Right cardiac atrium (tissue), 5 donors: ENCODE measurements at regions not wholly inside any gene's neighbourhood (a gene's known extent, or its start where the extent isn't known, plus 50 kb on each side); places are given as distances from the start of the nearest gene placed in this dataset.
"Not testable (repeated sequence)": the region's sequence is repeated elsewhere in the genome, so short reads cannot be mapped to it uniquely, and the experiment has no call there.

Source experiments
- ATAC-seq, 2 donors: fragments of 200-7000 bp; cut with Tn5 transposase; one replicate each; pipeline versions ENCODE4 v1.8.0 to v1.9.1; 2020; ENCODE audit warnings: moderate library complexity in 2 of 2, mild to moderate bottlenecking in 1 of 2
- DNase-seq, 3 donors: peaks; one replicate each; pipeline ENCODE4 v3.0.0-alpha.2; 2020
- H3K27ac ChIP-seq: one replicate; pipeline ENCODE4 v1.5.1; 2013; ENCODE audit warnings: mild to moderate bottlenecking, low read length, control low read depth, moderate library complexity
- H3K27me3 ChIP-seq: one replicate; pipeline ENCODE4 v1.6.1; 2013; ENCODE audit not compliant: control insufficient read depth, insufficient read depth
- H3K4me1 ChIP-seq: one replicate; pipeline ENCODE4 v1.6.1; 2013; ENCODE audit warnings: low read length; ENCODE audit not compliant: control insufficient read depth, insufficient read depth
- H3K4me3 ChIP-seq: one replicate; pipeline ENCODE4 v1.5.1; 2013; ENCODE audit warnings: low read length, control low read depth
- H3K9me3 ChIP-seq: one replicate; pipeline ENCODE4 v1.6.1; 2013; ENCODE audit warnings: low read length; ENCODE audit not compliant: control insufficient read depth
- WGBS: extraction: QIAGEN DNeasy Blood & Tissue Kit; methylation state at CpG from one replicate; pipeline ENCODE4 v1.1.7; 2013; 5-methylcytosine and 5-hydroxymethylcytosine counted together
- intact Hi-C, 4 donors: fragments of 100-400 bp; cut with DNase I; formaldehyde crosslinking; loops; one replicate each; pipeline versions ENCODE4 v1.11.0 to v1.14.0; 2022 to 2023
- donor health status: healthy with polysubstance abuse.
- donor health status: DM: no; HTN: yes; CAD: no.
- donor health status: DM: no; HTN: no; CAD: no.
- donor health status: DM: no; HTN: yes; CAD: no; lungs with severe emphysema.
- donor health status: DM: yes; HTN: yes; CAD: no.

GRCh38 chr2:75432761-75433361 is 127.9 kb downstream of the EVA1A start:
- ATAC-seq (no peak), DNase-seq (no peak)
- no peak overlapping the region for H3K4me3 ChIP-seq
- H3K4me1 ChIP-seq: no peaks in the 10 kb centered on the region
- 78% methylated on average over 4 of the region's 4 CpGs for WGBS
- no peaks in the 10 kb centered on the region for H3K27me3 ChIP-seq
- H3K9me3 ChIP-seq: no peaks in the 10 kb centered on the region
- intact Hi-C loops: no loop called here
- H3K27ac ChIP-seq: no peak overlapping the region

- intact Hi-C loops: no loop called here
- Histone ChIP-seq H3K27ac (no peak overlapping the region), H3K4me1 (no peaks in the 10 kb centered on the region), H3K9me3 (no peaks in the 10 kb centered on the region), H3K4me3 (no peak overlapping the region), H3K27me3 (no peaks in the 10 kb centered on the region)
- WGBS: 71% methylated on average over 1 of the region's 1 CpG
- ATAC-seq: no peak
- DNase-seq: no peak
These were observed 129.0 kb downstream of the EVA1A start for GRCh38 chr2:75431763-75432162.

GRCh38 chr2:75431276-75431675 is 129.5 kb downstream of the EVA1A start:
- ATAC-seq (no peak), DNase-seq (no peak)
- H3K4me1 ChIP-seq: no peaks in the 10 kb centered on the region
- H3K4me3 ChIP-seq: no peak overlapping the region
- WGBS: 91% methylated on average over 1 of the region's 1 CpG
- intact Hi-C loops: no loop called here
- H3K9me3 ChIP-seq: no peaks in the 10 kb centered on the region
- H3K27ac ChIP-seq: no peak overlapping the region
- no peaks in the 10 kb centered on the region for H3K27me3 ChIP-seq

- H3K27ac ChIP-seq, DNase-seq, H3K4me3 ChIP-seq, H3K9me3 ChIP-seq, intact Hi-C loops, H3K27me3 ChIP-seq, H3K4me1 ChIP-seq, ATAC-seq: not testable (repeated sequence)
- WGBS: 71% methylated on average over 4 of the region's 4 CpGs
These were observed 130.3 kb downstream of the EVA1A start for GRCh38 chr2:75430449-75430848.

- no peaks in the 10 kb centered on the region for H3K27me3 ChIP-seq
- H3K9me3 ChIP-seq: no peaks in the 10 kb centered on the region
- intact Hi-C loops: no loop called here
- DNase-seq (no peak), ATAC-seq (no peak)
- H3K4me1 ChIP-seq: no peaks in the 10 kb centered on the region
- 63% methylated on average over 7 of the region's 7 CpGs for WGBS
- H3K27ac ChIP-seq: no peak overlapping the region
- no peak overlapping the region for H3K4me3 ChIP-seq
These were observed 131.9 kb downstream of the EVA1A start for GRCh38 chr2:75428646-75429443.

- H3K27ac ChIP-seq: no peak overlapping the region
- ATAC-seq: no peak
- H3K4me1 ChIP-seq: no peaks in the 10 kb centered on the region
- WGBS: 63% methylated on average over 2 of the region's 2 CpGs
- intact Hi-C loops: no loop called here
- DNase-seq: no peak
- H3K9me3 ChIP-seq: no peaks in the 10 kb centered on the region
- no peaks in the 10 kb centered on the region for H3K27me3 ChIP-seq
- H3K4me3 ChIP-seq: no peak overlapping the region
These were observed 132.7 kb downstream of the EVA1A start for GRCh38 chr2:75428060-75428459.

GRCh38 chr2:75424936-75425619 is 135.7 kb downstream of the EVA1A start:
- H3K27me3 ChIP-seq: no peaks in the 10 kb centered on the region
- H3K27ac ChIP-seq: no peak overlapping the region
- intact Hi-C loops: no loop called here
- H3K9me3 ChIP-seq: no peaks in the 10 kb centered on the region
- WGBS: 67% methylated on average over 4 of the region's 4 CpGs
- no peaks in the 10 kb centered on the region for H3K4me1 ChIP-seq
- no peak for ATAC-seq
- DNase-seq: no peak
- H3K4me3 ChIP-seq: no peak overlapping the region

- H3K4me1 ChIP-seq: no peaks in the 10 kb centered on the region
- no peaks in the 10 kb centered on the region for H3K9me3 ChIP-seq
- DNase-seq (no peak), ATAC-seq (no peak)
- H3K4me3 ChIP-seq: no peak overlapping the region
- intact Hi-C loops: no loop called here
- no peak overlapping the region for H3K27ac ChIP-seq
- 64% methylated on average over 1 of the region's 1 CpG for WGBS
- H3K27me3 ChIP-seq: no peaks in the 10 kb centered on the region
These were observed 138.8 kb downstream of the EVA1A start for GRCh38 chr2:75421986-75422385.

GRCh38 chr2:75416420-75417342 is 144.1 kb downstream of the EVA1A start:
- H3K27me3 ChIP-seq: no peaks in the 10 kb centered on the region
- no peak overlapping the region for H3K27ac ChIP-seq
- ATAC-seq (no peak), DNase-seq (no peak)
- H3K9me3 ChIP-seq: no peaks in the 10 kb centered on the region
- no peak overlapping the region for H3K4me3 ChIP-seq
- H3K4me1 ChIP-seq: no peaks in the 10 kb centered on the region
- intact Hi-C loops: no loop called here
- 23% methylated on average over 5 of the region's 5 CpGs for WGBS

GRCh38 chr2:75415731-75416130 is 145.0 kb downstream of the EVA1A start:
- ATAC-seq (no peak), DNase-seq (no peak)
- Histone ChIP-seq H3K4me1 (no peaks in the 10 kb centered on the region), H3K9me3 (no peaks in the 10 kb centered on the region), H3K27me3 (no peaks in the 10 kb centered on the region), H3K4me3 (no peak overlapping the region), H3K27ac (no peak overlapping the region)
- WGBS: 28% methylated on average over 1 of the region's 1 CpG
- intact Hi-C loops: no loop called here
